Activated CD4-positive, alpha-beta T cell treated with anti-CD3 and anti-CD28 coated beads, Interleukin-2, amount 50 U/mL, for 16 hours (primary cell): ENCODE measurements at regions not wholly inside any gene's neighbourhood (a gene's known extent, or its start where the extent isn't known, plus 50 kb on each side); places are given as distances from the start of the nearest gene placed in this dataset.

Source experiments
- DNase-seq: peaks from one replicate; pipeline ENCODE4 v3.0.0-alpha.2; 2020

DNA sequence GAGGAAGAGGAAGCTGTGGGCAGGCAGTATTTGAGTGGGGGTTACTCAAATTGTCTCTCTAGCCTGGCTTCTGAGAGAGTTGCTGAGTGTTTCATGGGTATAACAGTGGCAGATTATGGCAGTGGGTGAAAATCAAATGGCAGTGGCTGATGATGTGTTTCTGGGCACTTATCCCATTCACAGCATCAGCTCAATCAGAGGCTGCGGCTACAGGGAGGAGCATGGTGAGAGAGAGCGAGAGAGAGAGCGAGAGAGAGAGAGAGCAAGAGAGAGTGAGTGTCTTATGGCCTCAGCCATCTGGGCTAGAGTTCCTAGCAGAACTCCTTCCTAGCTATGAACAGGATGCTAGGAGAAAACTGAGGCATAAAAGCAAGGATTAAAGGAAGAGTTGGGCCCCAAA, 178.9 kb downstream of the OLFM4 start:
- DNase-seq: no peak

DNA sequence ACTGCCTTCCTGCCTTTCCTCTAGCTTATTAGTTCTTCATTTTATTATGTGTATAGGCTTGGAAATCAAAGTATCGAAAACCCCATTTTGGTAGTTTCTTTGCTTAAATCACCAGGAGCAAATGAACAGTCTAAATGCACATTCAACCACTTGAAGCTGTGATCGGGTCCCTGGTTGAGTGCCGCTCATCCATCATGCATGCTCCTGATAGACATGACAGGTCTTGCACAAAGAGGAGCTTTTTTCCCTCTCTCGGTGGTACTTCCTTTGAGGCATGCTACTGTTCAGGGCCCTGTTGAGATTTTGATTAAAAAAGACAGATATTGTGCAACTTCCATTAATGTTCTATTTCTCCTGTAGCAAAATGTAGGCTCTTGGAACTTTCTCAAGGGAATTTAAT, 185.8 kb downstream of the OLFM4 start:
- DNase-seq: no peak

DNA sequence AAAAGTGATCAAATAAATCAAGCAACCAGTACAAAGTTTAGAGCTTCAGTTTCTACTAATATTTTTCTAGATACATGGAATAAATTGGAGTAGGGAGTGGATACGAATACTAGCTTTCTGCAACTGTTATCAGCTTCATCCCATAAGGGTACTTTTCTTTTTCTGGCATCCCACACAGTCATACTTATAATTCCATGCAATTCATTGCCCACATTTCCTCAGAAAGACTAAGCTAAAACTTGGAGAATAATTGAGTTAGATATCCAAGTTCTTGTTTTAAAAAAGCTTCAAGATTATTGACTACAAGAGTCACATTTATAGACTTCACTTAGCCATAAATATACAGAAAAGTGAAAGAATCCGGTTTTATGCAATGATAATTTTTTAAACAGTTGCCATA, 186.9 kb downstream of the OLFM4 start:
- no peak for DNase-seq

DNA sequence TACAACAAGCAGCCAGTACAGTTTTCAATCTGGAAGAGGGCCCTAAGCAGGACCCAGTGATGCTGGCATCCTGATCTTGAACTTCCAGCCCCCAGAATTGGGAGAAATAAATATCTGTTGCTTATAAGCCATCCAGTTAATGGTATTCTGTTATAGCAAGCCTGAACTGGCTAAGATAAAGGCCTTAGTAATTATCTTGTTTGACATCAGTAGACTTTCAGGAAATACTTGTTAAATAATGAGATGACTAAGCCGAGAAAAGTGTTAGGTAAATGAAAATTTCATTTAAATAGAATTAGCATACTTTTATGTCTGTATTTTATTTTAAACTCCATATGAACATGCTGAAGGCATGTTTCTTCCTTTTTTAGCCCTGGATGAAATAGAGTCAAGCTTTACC, 188.2 kb downstream of the OLFM4 start:
- no peak for DNase-seq

DNA sequence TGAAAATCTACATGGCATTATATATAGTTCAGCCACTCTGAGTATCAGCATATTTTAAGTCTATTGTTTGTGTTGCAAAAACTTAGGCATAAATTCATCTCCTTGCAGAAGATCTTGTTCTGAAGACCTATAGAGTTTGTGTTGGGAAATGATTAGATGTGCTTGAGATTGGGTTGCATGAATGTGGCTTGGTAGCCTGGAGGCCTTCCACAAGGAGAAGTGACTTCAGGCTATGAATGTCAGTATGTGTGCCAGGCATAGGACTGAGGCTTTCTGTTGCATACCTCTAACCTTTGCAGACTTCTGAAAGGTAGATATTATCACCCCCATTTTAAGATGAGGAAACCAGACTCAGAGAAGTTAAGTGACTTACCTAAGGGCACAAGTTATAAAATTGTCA, 188.6 kb downstream of the OLFM4 start:
- DNase-seq: no peak

- no peak for DNase-seq
These were observed 191.4 kb downstream of the OLFM4 start for GRCh38 chr13:53220038-53220437.

DNA sequence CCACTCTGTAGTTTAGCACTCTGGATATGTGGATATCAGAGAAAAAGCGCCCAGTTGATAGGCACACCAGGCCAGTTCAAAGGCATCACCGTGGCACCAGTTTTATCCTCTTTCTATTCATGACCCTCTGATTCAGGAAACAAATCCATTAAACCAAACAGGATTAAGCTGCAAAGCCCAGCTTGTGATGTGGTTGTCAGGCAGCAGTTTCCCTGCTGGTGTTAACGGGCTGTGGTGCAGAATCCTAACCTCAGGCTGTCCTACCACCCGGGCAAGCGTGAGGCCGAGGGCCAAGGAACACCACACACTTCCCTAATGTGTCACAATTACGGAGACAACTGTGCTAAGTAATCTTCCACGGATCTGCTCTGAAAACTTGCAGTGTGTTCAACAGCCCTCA, 209.1 kb downstream of the OLFM4 start:
- DNase-seq: no peak

DNA sequence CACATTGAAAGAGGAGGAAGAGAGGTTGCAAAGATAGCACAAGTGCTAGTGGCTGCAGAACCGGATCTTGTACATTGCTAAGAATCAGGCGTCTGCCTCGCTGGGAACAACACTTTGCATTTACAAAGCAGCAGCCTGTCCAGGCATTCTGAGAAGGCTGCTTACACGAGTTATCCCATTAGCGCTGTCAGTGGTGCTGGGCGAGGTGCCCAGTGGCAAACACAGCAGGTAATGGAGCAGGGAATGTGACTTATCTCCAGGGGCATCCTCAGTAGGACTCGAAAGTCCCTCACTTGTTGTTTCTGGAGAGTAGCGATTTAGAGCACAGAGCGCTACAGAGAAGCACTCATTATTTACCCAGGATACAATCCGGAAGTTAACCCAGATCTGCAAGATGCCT, 209.6 kb downstream of the OLFM4 start:
- DNase-seq: no peak

GRCh38 chr13:53240401-53241025, 211.9 kb downstream of the OLFM4 start:
- no peak for DNase-seq

DNA sequence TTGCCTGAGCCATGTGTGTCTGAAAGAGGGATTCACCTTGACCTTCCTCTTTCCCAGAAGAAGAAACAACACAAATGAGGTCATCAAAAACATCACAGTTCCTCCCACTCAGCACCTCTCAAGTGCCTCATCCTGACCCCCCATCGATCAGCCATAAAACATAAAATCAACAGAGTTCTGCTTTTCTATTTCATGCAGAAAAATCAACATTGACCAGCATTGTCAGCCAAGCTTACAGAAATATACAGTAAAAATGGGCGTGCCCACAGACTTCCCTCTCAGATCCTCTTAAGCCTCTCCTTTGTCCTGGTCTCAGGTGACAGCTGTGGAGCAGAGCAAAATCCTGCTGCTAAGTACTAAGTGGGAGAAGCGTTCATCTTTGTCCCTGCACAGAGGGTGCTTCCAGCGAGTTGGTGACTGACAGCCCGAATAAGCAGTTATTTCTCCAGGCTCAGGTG, 213.3 kb downstream of the OLFM4 start:
- DNase-seq: no peak

- no peak for DNase-seq
These were observed 220.6 kb downstream of the OLFM4 start for GRCh38 chr13:53249236-53249635.

- DNase-seq: peak; percentile 65
These were observed 221.8 kb downstream of the OLFM4 start for GRCh38 chr13:53250272-53250875.

GRCh38 chr13:53250977-53251376, 222.4 kb downstream of the OLFM4 start:
- DNase-seq: no peak

- DNase-seq: no peak
These were observed 225.9 kb downstream of the OLFM4 start for GRCh38 chr13:53254500-53254899.

DNA sequence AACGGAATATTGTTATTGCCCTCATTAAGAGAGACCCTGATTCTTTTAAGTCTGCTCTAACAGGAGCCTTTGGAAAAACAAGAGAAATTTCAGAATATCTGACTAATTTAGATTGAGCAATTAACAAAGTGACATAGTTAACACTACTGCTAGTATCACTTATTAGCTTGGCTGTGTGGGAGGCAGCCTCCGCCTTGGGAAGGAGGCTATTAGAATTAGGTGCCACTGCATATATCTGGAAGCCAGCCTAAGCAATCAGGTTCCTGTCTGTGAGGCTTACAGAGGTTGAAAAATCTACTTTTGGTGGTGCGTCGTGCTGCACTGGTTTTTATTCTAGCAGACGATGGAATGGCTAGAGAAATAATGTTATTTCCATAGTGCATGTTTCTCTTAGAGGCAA, 227.2 kb downstream of the OLFM4 start:
- DNase-seq: no peak

DNA sequence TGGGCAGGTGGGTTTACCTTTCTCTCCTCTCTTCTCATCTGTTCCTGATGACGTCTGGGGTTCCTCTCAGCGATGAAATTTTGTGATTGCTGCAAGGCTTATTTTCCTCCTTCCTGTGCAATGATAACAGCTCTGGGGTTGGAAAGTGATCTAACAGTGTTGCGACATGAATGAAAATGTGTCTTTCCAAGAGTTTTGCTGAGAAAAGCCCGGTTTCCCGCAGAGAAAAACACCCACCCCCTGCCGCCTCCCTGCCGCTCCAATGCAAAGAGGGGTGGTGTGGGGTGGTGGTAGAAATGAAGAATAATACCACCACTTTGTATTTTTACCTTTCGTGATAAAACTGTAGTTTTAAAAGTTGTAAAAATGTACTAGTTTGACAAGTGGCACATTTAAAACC, 232.0 kb downstream of the OLFM4 start:
- DNase-seq: no peak

- no peak for DNase-seq
These were observed 236.3 kb downstream of the OLFM4 start for GRCh38 chr13:53264751-53265385.

DNA sequence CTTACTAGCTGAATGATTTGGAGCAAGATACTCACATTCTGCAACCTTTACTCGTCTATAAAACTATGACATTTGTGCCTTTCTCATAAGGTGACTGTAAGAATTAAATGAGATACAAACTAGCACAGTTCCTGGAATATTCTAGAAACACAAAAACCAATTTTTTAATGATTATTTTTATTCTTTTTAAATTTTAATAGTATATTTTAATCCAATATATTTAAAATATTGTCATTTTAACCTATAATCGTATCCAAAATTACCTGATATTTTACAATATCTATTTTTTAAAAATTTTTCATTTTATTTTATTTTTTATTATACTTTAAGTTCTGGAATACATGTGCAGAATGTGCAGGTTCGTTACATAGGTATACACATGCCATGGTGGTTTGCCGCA, 238.1 kb downstream of the OLFM4 start:
- DNase-seq: no peak

- no peak for DNase-seq
These were observed 241.0 kb downstream of the OLFM4 start for GRCh38 chr13:53269634-53270033.

DNA sequence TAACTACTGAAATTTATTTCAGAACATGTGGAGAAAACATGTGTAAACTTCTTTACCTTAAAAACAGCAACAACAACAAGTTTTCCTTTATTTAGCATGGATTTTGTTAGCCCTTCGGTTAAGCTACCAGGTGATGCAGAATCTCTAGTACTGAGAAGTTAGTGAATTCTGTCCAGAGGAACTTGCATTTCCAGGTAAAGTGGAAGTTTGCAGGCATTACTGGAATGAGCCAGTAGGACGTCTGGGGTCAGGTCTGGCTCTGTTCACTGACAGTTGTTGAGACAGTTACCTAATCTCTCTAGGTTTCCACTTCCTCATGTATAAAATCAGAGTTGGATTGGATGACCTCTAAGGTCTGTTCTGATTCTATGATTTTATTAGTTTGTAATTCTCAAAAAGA, 244.3 kb downstream of the OLFM4 start:
- DNase-seq: no peak

- no peak for DNase-seq
These were observed 247.7 kb downstream of the OLFM4 start for GRCh38 chr13:53276265-53276664.

DNA sequence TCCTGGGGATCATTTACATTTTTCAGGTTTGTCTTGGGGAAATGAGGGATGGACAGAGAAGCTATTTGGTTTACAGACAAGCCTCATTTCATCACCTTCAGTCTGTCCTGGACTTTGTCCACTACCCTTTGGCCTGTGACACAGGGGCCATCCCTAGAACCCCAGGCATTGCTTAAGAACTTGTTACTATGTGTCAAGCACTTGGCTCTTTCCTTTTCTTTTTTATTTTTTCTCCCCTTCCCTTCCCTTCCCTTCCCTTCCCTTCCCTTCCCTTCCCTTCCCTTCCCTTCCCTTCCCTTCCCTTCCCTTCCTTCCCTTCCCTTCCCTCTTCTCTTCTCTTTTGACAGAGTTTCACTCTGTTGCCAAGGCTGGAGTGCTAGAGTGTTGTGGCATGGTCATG, 253.1 kb downstream of the OLFM4 start:
- no peak for DNase-seq

GRCh38 chr13:53285896-53286430, 257.4 kb downstream of the OLFM4 start:
- DNase-seq: no peak

GRCh38 chr13:53298396-53298795, 269.8 kb downstream of the OLFM4 start:
- no peak for DNase-seq
